A549 (cell line): ENCODE measurements at regions not wholly inside any gene's neighbourhood (a gene's known extent, or its start where the extent isn't known, plus 50 kb on each side); places are given as distances from the start of the nearest gene placed in this dataset.

ENCODE experiments used
- ATAC-seq, 2 experiments: fragments of 200-7000 bp in 1 of 2; fragments of >200 bp in 1 of 2; cut with Nextera tagmentation in 1 of 2; cut with Tn5 transposase in 1 of 2; 3 replicates each; pipeline versions ENCODE4 v1.8.0 to v1.9.1; 2018 to 2020; ENCODE audit warnings: mild to moderate bottlenecking in 1 of 2, moderate library complexity in 1 of 2
- CTCF ChIA-PET: fragments of 300-600 bp; sonication (Branson Sonifier 250); formaldehyde crosslinking; extraction: SDS; loops from one replicate; lab custom pipeline; 2021; ENCODE audit warnings: antibody characterized with exemption, inconsistent platforms; lab: Yijun Ruan, JAX
- POLR2A ChIA-PET: fragments of 350-600 bp; formaldehyde crosslinking; extraction: SDS; loops from one replicate; lab custom pipeline; 2021; ENCODE audit warnings: antibody characterized with exemption, inconsistent platforms; lab: Yijun Ruan, JAX
- DNase-seq, 2 experiments: peaks; one replicate each; pipeline versions ENCODE4 v3.0.0 to v3.0.0-alpha.2; 2011 to 2016; ENCODE audit warnings: low read depth in 1 of 2, low spot score in 1 of 2
- FAIRE-seq: peaks from 2 replicates; lab custom pipeline; 2011; peaks lifted over from hg19 to GRCh38; lab: Jason Lieb, UNC
- H3K27ac ChIP-seq, 2 experiments: fragments of >200 bp; sonication (Bioruptor Twin); formaldehyde crosslinking; 3 replicates each; pipeline ENCODE4 v1.5.1; 2016 to 2017
- H3K4me1 ChIP-seq: fragments of >200 bp; sonication (Bioruptor Twin); formaldehyde crosslinking; 3 replicates; pipeline ENCODE4 v1.6.1; 2016
- H3K4me2 ChIP-seq: fragments of >200 bp; sonication (Bioruptor Twin); formaldehyde crosslinking; 3 replicates; pipeline ENCODE4 v1.6.1; 2016
- H3K4me3 ChIP-seq: fragments of >200 bp; sonication (Bioruptor Twin); formaldehyde crosslinking; 3 replicates; pipeline ENCODE4 v1.5.1; 2016
- H3K9me3 ChIP-seq: fragments of >200 bp; sonication (Bioruptor Twin); formaldehyde crosslinking; 3 replicates; pipeline ENCODE4 v1.6.1; 2016
- CBX8 ChIP-seq: fragments of 200-600 bp; sonication (generic); IDR thresholded peaks from 2 replicates; pipeline ENCODE4 v1.6.1; 2016
- E2F6 ChIP-seq: IDR thresholded peaks from 2 replicates; pipeline ENCODE4 v1.6.1; 2012; ENCODE audit warnings: low read depth, borderline replicate concordance
- ELK1 ChIP-seq: fragments of 150-350 bp; IDR thresholded peaks from 2 replicates; pipeline ENCODE4 v1.6.1; 2014; ENCODE audit warnings: low read depth, mild to moderate bottlenecking, low read length
- FOSB ChIP-seq: fragments of 250-450 bp; sonication (Bioruptor Pico); IDR thresholded peaks from 2 replicates; pipeline ENCODE4 v1.5.0; 2020; ENCODE audit warnings: mild to moderate bottlenecking, moderate library complexity
- GATA3 ChIP-seq: IDR thresholded peaks from 2 replicates; pipeline ENCODE4 v1.6.1; 2012; ENCODE audit warnings: borderline replicate concordance
- HDAC2 ChIP-seq: fragments of 200-600 bp; sonication (generic); IDR thresholded peaks from 2 replicates; pipeline ENCODE4 v1.6.1; 2016
- HEYL ChIP-seq: fragments of 250-450 bp; sonication (Bioruptor Pico); IDR thresholded peaks from 2 replicates; pipeline ENCODE4 v1.8.0; 2021; ENCODE audit warnings: mild to moderate bottlenecking, moderate library complexity
- HOXB13 ChIP-seq: fragments of 250-450 bp; sonication (Bioruptor Pico); IDR thresholded peaks from 2 replicates; pipeline ENCODE4 v1.5.0; 2020; ENCODE audit warnings: low read depth, mild to moderate bottlenecking, moderate library complexity
- JUN ChIP-seq, 2 experiments: fragments of >200 bp; sonication (Bioruptor Twin); formaldehyde crosslinking; IDR thresholded peaks; 2 replicates in 1 of 2; 3 replicates in 1 of 2; pipeline ENCODE4 v1.6.1; 2016 to 2017
- KDM1A ChIP-seq: fragments of 200-600 bp; sonication (generic); IDR thresholded peaks from 2 replicates; pipeline ENCODE4 v1.6.1; 2016; ENCODE audit warnings: low read depth, mild to moderate bottlenecking
- MAZ ChIP-seq: fragments of 150-350 bp; IDR thresholded peaks from 2 replicates; pipeline ENCODE4 v1.6.1; 2014; ENCODE audit warnings: antibody characterized with exemption, low read depth, low read length, borderline replicate concordance
- MYC ChIP-seq: IDR thresholded peaks from 2 replicates; pipeline ENCODE4 v1.6.1; 2012; ENCODE audit warnings: mild to moderate bottlenecking, inconsistent platforms, low read length, improper control_type of control experiment, borderline replicate concordance
- NFE2L2 ChIP-seq: fragments of 150-350 bp; conservative IDR thresholded peaks from 2 replicates; pipeline ENCODE4 v1.6.1; 2014; ENCODE audit warnings: low read length
- POLR2A ChIP-seq: IDR thresholded peaks from 2 replicates; pipeline ENCODE4 v1.6.1; 2012; ENCODE audit warnings: mild to moderate bottlenecking, low read length
- REST ChIP-seq: fragments of 200-600 bp; sonication (generic); IDR thresholded peaks from 2 replicates; pipeline ENCODE4 v1.6.1; 2016; ENCODE audit warnings: antibody characterized with exemption, mild to moderate bottlenecking, moderate library complexity
- RFX5 ChIP-seq: fragments of 450-650 bp; IDR thresholded peaks from 2 replicates; pipeline ENCODE4 v1.7.1; 2014; ENCODE audit warnings: antibody characterized with exemption, mild to moderate bottlenecking, moderate library complexity
- SMC3 ChIP-seq: fragments of >200 bp; sonication (Bioruptor Twin); formaldehyde crosslinking; IDR thresholded peaks from 3 replicates; pipeline ENCODE4 v1.6.1; 2018; ENCODE audit warnings: inconsistent platforms
- TFCP2L1 ChIP-seq: fragments of 250-450 bp; sonication (Bioruptor Pico); IDR thresholded peaks from 2 replicates; pipeline ENCODE4 v1.5.0; 2021; ENCODE audit warnings: mild to moderate bottlenecking
- TP53 ChIP-seq: fragments of 250-450 bp; sonication (Bioruptor Pico); IDR thresholded peaks from 2 replicates; pipeline ENCODE4 v1.5.0; 2021; ENCODE audit warnings: mild to moderate bottlenecking, moderate library complexity
- USF2 ChIP-seq: fragments of 450-650 bp; IDR thresholded peaks from 2 replicates; pipeline ENCODE4 v1.6.1; 2014; ENCODE audit warnings: antibody characterized with exemption
- ZC3H11A ChIP-seq: fragments of 450-650 bp; IDR thresholded peaks from 2 replicates; pipeline ENCODE4 v1.6.1; 2014; ENCODE audit warnings: antibody characterized with exemption, mild to moderate bottlenecking
- WGBS: methylation state at CpG from one replicate; pipeline ENCODE4 v1.1.6; 2017; ENCODE audit errors: missing lambda C conversion rate; 5-methylcytosine and 5-hydroxymethylcytosine counted together

- 0% methylated on average over 2 of the region's 2 CpGs for WGBS
- ChIA-PET CTCF (no interaction called here), POLR2A (no interaction called here)
- DNase-seq (no peak), ATAC-seq (no peak), FAIRE-seq (no peak)
- TF ChIP-seq POLR2A = no peak
- TF ChIP-seq ELK1 = no peak
- H3K27ac ChIP-seq = no peak overlapping the region
- H3K4me1 ChIP-seq = no peaks in the 10 kb centered on the region
- no peak overlapping the region for H3K4me2 ChIP-seq
- no peaks in the 10 kb centered on the region for H3K9me3 ChIP-seq
- no peak overlapping the region for H3K4me3 ChIP-seq
Observed at GRCh38 chr20:39446397-39446796, 484.3 kb downstream of the DHX35 start.

GRCh38 chr20:39445095-39445494 is 483.0 kb downstream of the DHX35 start:
- DNase-seq (no peak), FAIRE-seq (no peak), ATAC-seq (no peak)
- TF ChIP-seq MYC (no peak), RFX5 (no peak), JUN (IDR thresholded peaks at IDR 0.05) (no peak), GATA3 (no peak), NFE2L2 (no peak), E2F6 (no peak)
- no peak overlapping the region for H3K27ac ChIP-seq
- CTCF ChIA-PET = no interaction called here
- POLR2A ChIA-PET = no interaction called here
- H3K4me3 ChIP-seq = no peak overlapping the region
- 3% methylated on average over 1 of the region's 1 CpG for WGBS
- H3K4me2 ChIP-seq = no peak overlapping the region
- H3K9me3 ChIP-seq = no peaks in the 10 kb centered on the region
- no peaks in the 10 kb centered on the region for H3K4me1 ChIP-seq

GRCh38 chr20:39433466-39433865 is 471.3 kb downstream of the DHX35 start:
- DNase-seq = no peak
- ATAC-seq = no peak
- H3K4me1 ChIP-seq = no peaks in the 10 kb centered on the region
- CTCF ChIA-PET = no interaction called here
- no peak overlapping the region for H3K4me2 ChIP-seq
- WGBS = 15% methylated on average over 1 of the region's 1 CpG
- H3K27ac ChIP-seq = no peak overlapping the region
- TF ChIP-seq CBX8 (no peak), NFE2L2 (no peak), HEYL (CRISPR knock-in tag) (no peak), KDM1A (no peak), HOXB13 (CRISPR knock-in tag) (no peak), USF2 (no peak), TP53 (CRISPR knock-in tag) (no peak), FOSB (CRISPR knock-in tag) (no peak), TFCP2L1 (no peak), ZC3H11A (no peak), SMC3 (no peak), REST (no peak), MAZ (no peak), HDAC2 (no peak)
- TF ChIP-seq, all 56 proteins: peak for 0
- Histone ChIP-seq H3K4me3 (no peak overlapping the region), H3K9me3 (no peaks in the 10 kb centered on the region)
- POLR2A ChIA-PET = no interaction called here
- FAIRE-seq = no peak
